ENCODE measurements at regions not wholly inside any gene's neighbourhood (a gene's known extent, or its start where the extent isn't known, plus 50 kb on each side); places are given as distances from the start of the nearest gene placed in this dataset.

DNA sequence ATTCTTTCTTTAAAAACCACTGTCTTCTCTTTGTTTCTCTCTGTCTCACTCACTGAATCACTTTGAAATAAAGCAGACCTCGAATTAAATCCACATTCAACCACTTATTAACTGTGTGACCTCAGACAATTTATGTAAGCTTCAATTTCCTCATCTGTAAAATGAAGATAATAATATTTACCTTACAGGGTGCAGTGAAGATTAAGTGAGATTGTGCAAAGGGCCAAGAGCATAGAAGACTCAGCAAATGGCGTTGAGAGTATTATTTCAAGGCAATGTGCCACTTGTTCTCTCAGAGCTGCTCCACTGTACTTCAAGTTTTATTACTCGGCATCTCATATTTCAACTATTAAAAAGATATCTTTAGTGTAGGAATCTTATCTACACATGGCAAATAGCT, 454.2 kb upstream of the HNRNPA3 start:
- no peak overlapping the region for H3K4me3 ChIP-seq (ENCODE audit: low read depth, low read length)
- TF ChIP-seq, protein P1, sequence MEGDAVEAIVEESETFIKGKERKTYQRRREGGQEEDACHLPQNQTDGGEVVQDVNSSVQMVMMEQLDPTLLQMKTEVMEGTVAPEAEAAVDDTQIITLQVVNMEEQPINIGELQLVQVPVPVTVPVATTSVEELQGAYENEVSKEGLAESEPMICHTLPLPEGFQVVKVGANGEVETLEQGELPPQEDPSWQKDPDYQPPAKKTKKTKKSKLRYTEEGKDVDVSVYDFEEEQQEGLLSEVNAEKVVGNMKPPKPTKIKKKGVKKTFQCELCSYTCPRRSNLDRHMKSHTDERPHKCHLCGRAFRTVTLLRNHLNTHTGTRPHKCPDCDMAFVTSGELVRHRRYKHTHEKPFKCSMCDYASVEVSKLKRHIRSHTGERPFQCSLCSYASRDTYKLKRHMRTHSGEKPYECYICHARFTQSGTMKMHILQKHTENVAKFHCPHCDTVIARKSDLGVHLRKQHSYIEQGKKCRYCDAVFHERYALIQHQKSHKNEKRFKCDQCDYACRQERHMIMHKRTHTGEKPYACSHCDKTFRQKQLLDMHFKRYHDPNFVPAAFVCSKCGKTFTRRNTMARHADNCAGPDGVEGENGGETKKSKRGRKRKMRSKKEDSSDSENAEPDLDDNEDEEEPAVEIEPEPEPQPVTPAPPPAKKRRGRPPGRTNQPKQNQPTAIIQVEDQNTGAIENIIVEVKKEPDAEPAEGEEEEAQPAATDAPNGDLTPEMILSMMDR (IDR thresholded peaks at IDR 0.05; ENCODE audit: borderline replicate concordance, insufficient read depth, low read depth, low read length), result no peak

DNA sequence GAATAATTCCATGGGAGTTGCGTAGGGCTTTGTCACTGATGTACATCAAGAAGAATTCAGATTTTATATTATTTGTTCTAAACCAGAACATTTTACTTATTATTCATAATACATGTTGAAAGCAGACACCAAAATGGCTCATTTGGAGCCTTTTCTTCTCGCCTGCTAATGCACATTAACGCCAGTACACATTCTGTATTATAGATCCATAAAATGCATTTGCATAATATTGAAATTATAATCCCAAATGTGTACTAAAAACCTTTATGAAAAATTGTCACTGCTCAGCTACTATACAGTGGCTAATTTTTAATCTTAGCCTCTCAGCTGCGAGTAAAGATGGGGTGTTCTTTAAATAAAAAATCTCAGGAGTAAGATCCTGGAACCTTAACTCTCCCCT, 452.2 kb upstream of the HNRNPA3 start:
- TF ChIP-seq, protein P1 (IDR thresholded peaks at IDR 0.05; ENCODE audit: borderline replicate concordance, insufficient read depth, low read depth, low read length), result no peak
- no peak overlapping the region for H3K4me3 ChIP-seq (ENCODE audit: low read depth, low read length)

DNA sequence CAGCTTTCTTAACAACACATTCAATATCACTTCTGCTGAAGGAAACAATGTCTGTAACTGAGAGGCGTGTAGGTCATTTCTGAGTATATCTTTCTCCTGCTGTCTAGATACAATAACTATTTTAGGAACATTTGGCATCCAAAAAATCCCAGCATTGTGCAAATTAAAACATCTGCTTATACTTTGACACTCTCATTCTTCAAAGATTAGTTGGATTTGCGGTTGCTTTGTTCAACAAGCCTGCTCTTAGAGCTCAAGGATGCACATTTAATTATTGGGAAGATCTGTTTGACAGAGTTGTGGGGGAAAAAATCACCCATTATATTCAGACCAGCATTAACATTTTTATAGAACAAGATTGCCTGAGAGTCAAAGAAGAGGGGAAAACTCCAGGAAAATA, 449.5 kb upstream of the HNRNPA3 start:
- no peak overlapping the region for H3K4me3 ChIP-seq (ENCODE audit: low read depth, low read length)
- TF ChIP-seq, protein P1 (IDR thresholded peaks at IDR 0.05; ENCODE audit: borderline replicate concordance, insufficient read depth, low read depth, low read length), result no peak

DNA sequence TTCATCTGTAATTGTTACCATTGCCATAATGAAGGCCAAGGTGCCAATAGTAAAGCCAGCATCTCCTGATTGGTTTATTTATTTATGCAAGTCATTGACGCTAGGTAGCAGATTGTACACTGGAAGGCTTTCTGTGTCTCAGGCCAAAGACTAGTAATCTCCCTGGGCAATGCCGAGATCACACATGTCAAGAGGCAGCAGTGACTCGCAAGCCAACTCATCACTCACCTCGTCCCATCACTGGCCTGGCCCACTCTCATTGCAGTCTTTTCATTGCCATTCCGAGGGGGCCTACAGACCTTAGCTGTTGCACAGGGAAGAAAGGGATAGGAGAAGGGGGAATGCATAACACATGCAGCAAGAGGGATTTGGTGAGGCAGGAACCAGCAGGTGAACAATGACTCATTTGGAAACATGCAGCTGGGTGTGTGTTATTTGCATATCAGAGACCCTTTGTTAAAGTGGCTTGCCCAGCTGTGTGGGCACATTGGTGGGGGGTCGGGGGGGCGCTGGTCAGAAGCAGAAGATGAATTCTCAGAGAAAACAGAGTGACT, 448.7 kb upstream of the HNRNPA3 start:
- H3K4me3 ChIP-seq (ENCODE audit: low read depth, low read length), result no peak overlapping the region
- TF ChIP-seq, protein P1 (IDR thresholded peaks at IDR 0.05; ENCODE audit: borderline replicate concordance, insufficient read depth, low read depth, low read length), result no peak

DNA sequence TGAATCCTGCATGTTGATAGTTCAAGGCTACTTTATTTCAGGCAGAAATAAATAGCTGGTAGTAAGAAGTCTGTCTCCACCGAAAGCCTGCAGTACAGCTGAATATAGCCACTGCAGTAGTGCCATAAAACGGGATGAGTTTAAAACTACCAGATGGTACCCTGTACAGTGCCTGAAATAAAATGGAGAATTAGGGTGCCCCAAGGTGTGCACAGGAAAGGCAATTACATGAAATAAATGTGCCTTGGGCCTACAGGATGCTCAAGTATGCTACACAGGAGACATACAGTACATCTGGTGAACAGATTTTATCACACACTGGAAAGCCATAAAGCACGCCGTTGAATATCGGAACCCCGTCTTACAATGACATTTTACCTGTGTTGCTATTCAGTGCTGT, 447.7 kb upstream of the HNRNPA3 start:
- TF ChIP-seq, protein P1 (IDR thresholded peaks at IDR 0.05; ENCODE audit: borderline replicate concordance, insufficient read depth, low read depth, low read length), result no peak
- H3K4me3 ChIP-seq (ENCODE audit: low read depth, low read length), result no peak overlapping the region

DNA sequence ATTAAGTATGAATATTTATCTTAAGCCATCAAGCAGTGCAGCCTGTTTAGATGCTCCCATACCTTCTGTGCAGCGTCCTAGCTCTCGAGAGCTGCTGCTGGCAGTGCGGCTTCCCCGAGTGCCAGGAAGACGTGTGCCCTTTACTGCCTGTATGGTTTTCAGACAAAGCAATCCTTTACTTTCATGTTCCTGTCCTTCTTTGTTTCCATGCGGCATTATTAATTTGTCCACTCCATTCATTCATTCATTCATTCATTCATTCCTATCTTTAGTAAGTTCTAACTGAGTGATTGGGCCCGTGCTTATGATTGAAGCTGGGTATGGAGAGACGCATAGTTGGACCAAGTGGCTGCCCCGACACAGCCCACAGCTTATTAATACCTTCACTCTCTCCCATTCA, 446.6 kb upstream of the HNRNPA3 start:
- TF ChIP-seq, protein P1 (IDR thresholded peaks at IDR 0.05; ENCODE audit: borderline replicate concordance, insufficient read depth, low read depth, low read length), result no peak
- H3K4me3 ChIP-seq (ENCODE audit: low read depth, low read length), result no peak overlapping the region

DNA sequence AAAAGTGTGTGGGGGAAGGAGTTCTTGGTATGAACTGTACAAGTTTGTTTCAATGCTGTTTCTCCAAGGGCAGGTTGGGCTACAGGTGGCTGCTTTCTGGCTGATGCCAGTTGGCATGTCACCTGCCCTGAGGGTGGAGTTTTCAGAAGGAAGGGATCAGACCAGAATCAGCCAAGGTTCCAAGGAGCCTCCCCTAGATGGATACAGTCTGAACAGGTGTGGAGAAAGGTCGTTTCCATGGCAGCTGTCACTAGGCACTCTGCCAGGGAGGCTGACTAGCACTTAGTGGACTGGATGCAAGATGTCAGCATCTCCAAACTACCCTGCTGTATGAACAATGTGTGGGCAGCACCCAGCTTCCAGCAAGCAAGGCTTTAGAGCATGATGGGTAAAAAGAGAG, 444.4 kb upstream of the HNRNPA3 start:
- TF ChIP-seq, protein P1 (IDR thresholded peaks at IDR 0.05; ENCODE audit: borderline replicate concordance, insufficient read depth, low read depth, low read length), result no peak

More for the DNA sequence above, 444.4 kb upstream of the HNRNPA3 start:
- H3K4me3 ChIP-seq (ENCODE audit: low read depth, low read length), result no peak overlapping the region

Measured in GM12875 (cell line).